ENCODE measurements at regions not wholly inside any gene's neighbourhood (a gene's known extent, or its start where the extent isn't known, plus 50 kb on each side); places are given as distances from the start of the nearest gene placed in this dataset.

DNA sequence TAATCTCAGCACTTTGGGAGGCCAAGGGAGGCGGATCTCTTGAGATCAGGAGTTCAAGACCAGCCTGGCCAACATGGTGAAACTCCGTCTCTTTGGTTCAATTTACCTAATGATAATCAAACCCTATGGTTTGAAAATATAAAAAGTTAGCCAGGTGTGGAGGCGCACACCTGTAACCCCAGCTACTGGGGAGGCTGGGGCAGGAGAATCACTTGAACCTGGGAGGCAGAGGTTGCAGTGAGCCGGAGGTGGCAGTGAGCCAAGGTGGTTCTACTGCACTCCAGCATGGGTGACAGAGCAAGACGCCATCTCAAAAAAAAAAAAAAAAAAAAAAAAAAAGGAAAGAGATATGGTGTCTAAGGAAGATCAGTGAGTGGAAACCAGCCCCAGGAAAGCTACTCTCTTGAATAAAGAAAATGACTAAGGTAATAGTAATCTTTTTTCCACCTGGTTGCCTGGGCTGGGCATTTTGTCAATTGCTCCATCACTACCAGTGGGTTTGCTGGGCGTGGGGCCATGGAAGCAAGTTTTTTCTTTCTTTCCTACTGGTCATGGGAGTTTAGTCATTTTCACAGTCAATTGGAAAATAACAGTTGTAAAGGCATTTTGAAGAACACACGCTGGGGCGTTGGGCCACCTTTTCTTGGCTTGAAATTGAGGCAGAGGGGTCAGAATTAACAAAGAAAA, 387.6 kb upstream of the RGMA start:
- TF ChIP-seq, protein P1, sequence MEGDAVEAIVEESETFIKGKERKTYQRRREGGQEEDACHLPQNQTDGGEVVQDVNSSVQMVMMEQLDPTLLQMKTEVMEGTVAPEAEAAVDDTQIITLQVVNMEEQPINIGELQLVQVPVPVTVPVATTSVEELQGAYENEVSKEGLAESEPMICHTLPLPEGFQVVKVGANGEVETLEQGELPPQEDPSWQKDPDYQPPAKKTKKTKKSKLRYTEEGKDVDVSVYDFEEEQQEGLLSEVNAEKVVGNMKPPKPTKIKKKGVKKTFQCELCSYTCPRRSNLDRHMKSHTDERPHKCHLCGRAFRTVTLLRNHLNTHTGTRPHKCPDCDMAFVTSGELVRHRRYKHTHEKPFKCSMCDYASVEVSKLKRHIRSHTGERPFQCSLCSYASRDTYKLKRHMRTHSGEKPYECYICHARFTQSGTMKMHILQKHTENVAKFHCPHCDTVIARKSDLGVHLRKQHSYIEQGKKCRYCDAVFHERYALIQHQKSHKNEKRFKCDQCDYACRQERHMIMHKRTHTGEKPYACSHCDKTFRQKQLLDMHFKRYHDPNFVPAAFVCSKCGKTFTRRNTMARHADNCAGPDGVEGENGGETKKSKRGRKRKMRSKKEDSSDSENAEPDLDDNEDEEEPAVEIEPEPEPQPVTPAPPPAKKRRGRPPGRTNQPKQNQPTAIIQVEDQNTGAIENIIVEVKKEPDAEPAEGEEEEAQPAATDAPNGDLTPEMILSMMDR (IDR thresholded peaks at IDR 0.05; ENCODE audit: poor library complexity): no peak
- no peak for TF ChIP-seq EZH2phosphoT487 (IDR thresholded peaks at IDR 0.05; ENCODE audit: low read depth, severe bottlenecking, unreplicated experiment)
- no peak for TF ChIP-seq EZH2 (IDR thresholded peaks at IDR 0.05; ENCODE audit: borderline replicate concordance)

All from hepatocyte (in vitro differentiated cells).